NCI-H345 (cell line): ENCODE measurements at regions not wholly inside any gene's neighbourhood (a gene's known extent, or its start where the extent isn't known, plus 50 kb on each side); places are given as distances from the start of the nearest gene placed in this dataset.
"Not testable (repeated sequence)": the region's sequence is repeated elsewhere in the genome, so short reads cannot be mapped to it uniquely, and the experiment has no call there.

Experiments used
- DNase-seq: peaks from one replicate; lab custom pipeline; 2025; lab: John Stamatoyannopoulos, UW

GRCh38 chr13:33550885-33551284 lies 265.3 kb upstream of the STARD13 start:
- DNase-seq = no peak

- DNase-seq = no peak
Observed at GRCh38 chr13:33554919-33555791, 262.8 kb upstream of the RFC3 start.

GRCh38 chr13:33556828-33557227 lies 261.1 kb upstream of the RFC3 start:
- no peak for DNase-seq

GRCh38 chr13:33560726-33561125 lies 257.2 kb upstream of the RFC3 start:
- DNase-seq = no peak

- no peak for DNase-seq
Observed at GRCh38 chr13:33561627-33562026, 256.3 kb upstream of the RFC3 start.

- no peak for DNase-seq
Observed at GRCh38 chr13:33571618-33572017, 246.3 kb upstream of the RFC3 start.

GRCh38 chr13:33572322-33572721 lies 245.6 kb upstream of the RFC3 start:
- DNase-seq = not testable (repeated sequence)

GRCh38 chr13:33575378-33575777 lies 242.6 kb upstream of the RFC3 start:
- DNase-seq = no peak

- no peak for DNase-seq
Observed at GRCh38 chr13:33577007-33577406, 240.9 kb upstream of the RFC3 start.

- no peak for DNase-seq
Observed at GRCh38 chr13:33578786-33579185, 239.2 kb upstream of the RFC3 start.

GRCh38 chr13:33582121-33582520 lies 235.8 kb upstream of the RFC3 start:
- DNase-seq = no peak

- DNase-seq = no peak
Observed at GRCh38 chr13:33583398-33583797, 234.6 kb upstream of the RFC3 start.

- no peak for DNase-seq
Observed at GRCh38 chr13:33590936-33591335, 227.0 kb upstream of the RFC3 start.

- no peak for DNase-seq
Observed at GRCh38 chr13:33606692-33607091, 211.3 kb upstream of the RFC3 start.

- DNase-seq = no peak
Observed at GRCh38 chr13:33610438-33611120, 207.4 kb upstream of the RFC3 start.

GRCh38 chr13:33611121-33611805 lies 206.7 kb upstream of the RFC3 start:
- no peak for DNase-seq

- DNase-seq = no peak
Observed at GRCh38 chr13:33612641-33613638, 205.0 kb upstream of the RFC3 start.

GRCh38 chr13:33615436-33615835 lies 202.5 kb upstream of the RFC3 start:
- no peak for DNase-seq

GRCh38 chr13:33616130-33616529 lies 201.8 kb upstream of the RFC3 start:
- DNase-seq = no peak

- DNase-seq = no peak
Observed at GRCh38 chr13:33617055-33617454, 200.9 kb upstream of the RFC3 start.

GRCh38 chr13:33624253-33624652 lies 193.7 kb upstream of the RFC3 start:
- no peak for DNase-seq

- DNase-seq = no peak
Observed at GRCh38 chr13:33624740-33625139, 193.2 kb upstream of the RFC3 start.
